HG02943 (cell line): ENCODE measurements at regions not wholly inside any gene's neighbourhood (a gene's known extent, or its start where the extent isn't known, plus 50 kb on each side); places are given as distances from the start of the nearest gene placed in this dataset.

ENCODE experiments used
- ATAC-seq: cut with Tn5 transposase; IDR thresholded peaks from one replicate; pipeline ENCODE4 v1.9.1; 2021; ENCODE audit warnings: mild to moderate bottlenecking, low read depth, moderate library complexity; ENCODE audit not compliant: unreplicated experiment

DNA sequence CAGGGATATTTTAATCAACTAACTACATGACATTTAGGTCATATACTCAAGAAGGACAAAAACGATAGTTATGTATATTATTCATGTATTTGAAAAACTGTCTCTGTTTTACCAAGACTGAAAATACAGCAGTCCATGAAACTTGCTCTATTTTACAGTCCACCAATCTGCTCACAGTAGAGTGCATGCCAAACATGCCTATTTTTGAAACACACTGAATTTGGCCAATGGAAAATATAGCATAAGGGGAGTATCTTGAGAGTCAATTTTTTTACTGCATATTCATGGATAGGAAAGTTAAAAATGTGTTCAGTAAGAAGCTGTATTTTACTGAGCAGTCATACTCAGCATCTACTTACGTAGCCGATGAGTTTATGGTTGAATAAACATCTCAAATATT, 621.2 kb upstream of the CHORDC1 start:
- ATAC-seq, result no peak

DNA sequence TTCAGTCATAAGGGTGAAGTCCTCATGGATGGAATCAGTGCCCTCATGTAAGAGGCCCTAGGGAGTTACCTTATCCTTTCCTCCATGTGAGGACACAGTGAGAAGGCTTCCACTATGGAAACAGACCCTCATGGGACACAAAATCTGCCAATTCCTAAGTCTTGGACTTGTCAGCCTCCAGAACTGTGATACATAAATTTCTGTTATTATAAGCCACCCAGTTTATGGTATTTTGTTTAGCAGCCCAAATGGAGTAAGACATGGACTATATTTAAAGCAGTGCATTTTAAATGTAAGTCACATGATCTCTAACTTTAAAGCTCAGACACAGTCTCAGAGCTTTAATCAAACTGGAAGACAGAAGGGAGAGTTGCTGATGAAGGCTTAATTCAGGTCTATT, 619.8 kb upstream of the CHORDC1 start:
- ATAC-seq, result no peak

DNA sequence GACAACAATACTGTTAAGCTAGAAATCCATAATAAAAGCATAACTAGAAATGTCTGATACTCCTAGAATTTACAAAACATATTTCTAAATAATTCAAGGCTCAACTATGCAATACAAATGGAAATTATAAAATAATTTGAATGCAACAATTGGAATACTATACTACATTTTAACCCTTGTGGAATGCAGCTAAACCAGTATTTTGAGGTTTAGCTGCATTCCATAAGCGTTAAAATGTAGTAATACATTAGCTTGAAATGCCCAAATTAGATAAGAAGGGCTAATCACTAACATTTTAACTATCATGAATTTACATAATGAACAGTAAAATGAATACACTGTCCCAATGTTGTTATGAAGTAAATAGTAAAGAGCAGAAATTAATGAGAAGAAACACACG, 617.2 kb upstream of the CHORDC1 start:
- ATAC-seq, result no peak

DNA sequence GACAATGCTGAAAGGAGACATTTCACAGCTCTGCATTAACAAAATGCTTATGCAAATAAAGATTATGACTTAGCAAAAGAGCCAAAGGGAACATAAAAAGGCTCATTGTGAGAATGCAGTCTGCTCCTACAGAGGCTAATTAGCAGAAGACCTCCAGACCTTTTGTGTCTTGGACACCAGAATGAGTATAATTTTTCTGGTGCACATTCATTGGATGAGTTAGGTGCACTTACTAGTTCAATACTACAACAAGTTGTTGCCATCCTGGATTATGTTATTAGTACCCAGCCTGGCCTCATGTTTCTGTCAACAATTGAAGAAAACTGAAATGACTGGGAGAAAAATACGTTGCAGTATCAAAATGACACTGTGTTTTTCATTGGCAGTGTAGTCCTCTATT, 613.2 kb upstream of the CHORDC1 start:
- ATAC-seq, result no peak

DNA sequence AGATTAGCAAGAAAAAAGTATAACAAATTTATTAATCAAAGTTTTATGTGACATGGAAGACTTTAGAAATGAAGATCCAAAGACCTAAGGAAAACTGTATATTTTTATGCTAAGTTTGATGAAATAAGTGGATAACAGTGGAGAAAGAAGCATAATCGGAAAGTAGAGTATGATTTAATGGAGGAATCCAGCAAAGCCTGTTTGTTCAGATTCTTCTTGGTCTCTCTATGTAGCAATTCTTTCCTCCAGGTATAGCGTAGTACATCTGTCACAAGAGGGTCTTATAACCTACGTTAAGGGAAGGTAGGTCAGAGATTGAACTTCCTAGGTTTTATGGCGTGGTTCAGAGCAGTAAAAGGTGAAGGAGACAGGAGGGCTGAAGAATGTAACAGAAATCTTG, 600.6 kb upstream of the CHORDC1 start:
- ATAC-seq, result no peak

DNA sequence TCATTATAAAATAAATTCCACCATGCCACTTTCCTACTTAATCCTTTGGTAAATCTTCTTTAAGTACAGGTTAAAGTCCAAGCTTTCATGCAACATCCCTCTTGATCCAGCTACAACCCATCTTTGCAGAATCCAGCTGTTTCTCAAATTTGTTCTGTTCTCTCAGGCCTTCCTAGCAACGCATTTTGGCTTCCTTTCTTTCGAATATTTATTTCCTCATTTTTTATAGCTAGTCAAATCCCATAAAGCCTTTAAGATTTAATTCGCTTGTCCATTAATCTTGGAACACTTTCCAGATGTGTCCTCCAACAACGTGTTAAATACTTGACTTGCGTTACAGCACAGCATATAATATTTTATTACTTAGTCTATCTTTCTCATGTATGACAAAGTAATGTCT, 600.1 kb upstream of the CHORDC1 start:
- no peak for ATAC-seq

DNA sequence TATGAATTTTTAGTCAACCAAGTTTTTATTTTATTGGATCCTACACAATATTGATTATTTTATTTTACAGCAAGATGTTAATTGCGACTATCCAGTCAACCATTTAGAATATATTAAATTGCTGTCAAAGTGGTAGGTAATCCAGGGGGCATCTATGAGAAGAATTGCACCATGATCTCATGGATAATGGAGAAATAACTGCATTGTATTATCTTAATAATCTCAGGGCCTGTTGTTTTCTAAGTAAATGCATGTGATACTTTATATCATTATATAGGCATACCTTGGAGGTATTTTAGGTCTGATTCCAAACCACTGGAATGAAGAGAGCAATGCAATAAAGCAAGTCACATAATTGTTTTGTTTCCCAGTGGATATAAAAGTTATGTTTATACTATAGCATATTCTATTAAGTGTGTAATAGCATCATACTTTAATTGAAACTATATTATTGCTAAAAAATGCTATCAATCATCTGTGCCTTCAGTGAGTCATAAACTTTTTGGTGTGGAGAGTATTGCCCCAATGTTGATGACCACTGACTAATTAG, 595.4 kb upstream of the CHORDC1 start:
- ATAC-seq, result no peak

DNA sequence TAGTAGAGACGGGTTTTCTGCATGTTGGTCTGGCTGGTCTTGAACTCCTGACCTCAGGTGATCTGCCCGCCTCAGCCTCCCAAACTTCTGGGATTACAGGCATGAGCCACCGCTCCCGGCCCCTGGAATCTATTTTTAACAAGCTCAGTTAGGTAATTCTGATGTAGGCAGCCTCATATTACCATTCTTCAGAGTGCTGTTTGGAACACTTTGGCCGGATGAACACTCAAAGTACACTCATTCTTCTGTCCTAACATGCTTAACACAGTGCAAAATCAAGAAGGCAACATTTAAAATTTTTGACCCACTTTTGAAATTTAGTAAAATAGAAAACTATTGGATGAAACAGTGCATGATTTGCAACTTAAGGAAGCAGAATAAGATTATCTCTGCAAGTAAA, 586.7 kb upstream of the CHORDC1 start:
- ATAC-seq, result no peak

DNA sequence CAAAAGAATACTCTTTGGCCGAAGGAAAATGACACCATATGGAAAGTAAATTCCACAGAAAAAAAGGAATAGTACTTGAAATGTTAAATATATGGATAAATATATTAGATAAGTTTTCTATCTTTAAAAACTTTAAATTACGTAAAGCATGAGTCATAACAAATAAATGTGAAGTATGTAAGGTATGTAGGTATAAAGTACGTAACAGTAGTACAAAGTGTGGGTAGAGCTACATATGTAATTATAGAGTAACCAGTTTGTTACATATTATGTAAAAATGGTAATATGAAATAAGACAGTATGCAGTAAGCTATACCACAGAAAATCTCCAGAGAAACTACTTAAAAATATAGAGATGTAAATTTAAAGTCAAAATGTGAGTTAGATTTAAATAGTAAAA, 582.3 kb upstream of the CHORDC1 start:
- ATAC-seq, result no peak

DNA sequence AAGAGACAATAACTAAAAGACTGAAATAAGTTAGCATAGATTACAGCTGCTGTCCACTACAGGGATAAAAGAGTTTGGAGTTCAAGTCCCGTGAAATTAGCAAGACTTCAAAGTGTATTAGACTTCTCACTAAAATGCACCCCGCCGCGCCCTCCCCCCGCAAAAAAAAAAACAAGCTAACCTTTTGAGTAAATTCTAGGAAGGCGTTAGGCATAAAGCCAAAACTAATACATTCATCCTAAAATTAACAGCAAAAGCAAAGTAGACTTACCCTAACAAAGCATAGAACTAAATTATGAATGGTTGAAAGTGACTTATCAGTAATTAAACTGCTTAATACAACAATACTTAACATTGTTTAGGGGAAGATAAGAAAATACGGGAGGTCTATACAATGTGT, 581.0 kb upstream of the CHORDC1 start:
- ATAC-seq, result no peak

DNA sequence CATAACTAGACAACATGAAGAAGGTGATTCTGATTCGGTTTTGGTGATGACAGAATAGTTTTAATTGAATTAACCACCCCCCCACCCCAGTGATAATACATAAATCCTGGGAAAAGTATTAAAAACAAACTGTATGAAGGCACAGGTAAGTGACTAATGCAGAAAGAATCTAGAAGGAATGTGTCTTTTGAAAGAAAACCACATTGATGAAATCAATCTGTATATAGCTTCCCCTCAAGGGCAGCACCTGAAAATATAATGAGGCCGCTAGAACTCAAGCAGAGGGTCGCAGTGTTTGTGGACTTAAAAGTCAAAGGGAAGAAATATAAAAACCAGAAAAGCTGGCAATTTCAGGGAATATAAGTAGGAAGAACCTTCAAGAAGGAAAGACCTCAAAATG, 580.5 kb upstream of the CHORDC1 start:
- no peak for ATAC-seq

DNA sequence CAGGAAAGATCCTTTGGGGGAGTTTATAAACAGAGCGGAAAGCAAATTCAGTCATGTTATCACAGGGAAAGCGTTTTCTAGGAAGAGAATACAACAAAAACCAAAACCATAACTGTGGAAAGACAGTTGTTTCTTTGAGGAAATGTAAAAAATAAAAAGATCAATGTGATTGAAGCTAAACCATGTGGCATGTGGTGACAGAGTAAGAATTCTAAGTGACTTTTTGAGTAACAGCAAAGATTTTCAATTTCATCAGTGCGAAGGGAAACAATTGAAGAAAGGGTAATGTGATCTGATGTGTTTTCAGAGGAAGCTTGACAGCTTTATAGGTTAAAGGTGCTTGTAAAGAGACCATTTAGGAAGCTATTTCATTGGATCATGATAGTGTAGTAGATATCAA, 575.9 kb upstream of the CHORDC1 start:
- no peak for ATAC-seq

DNA sequence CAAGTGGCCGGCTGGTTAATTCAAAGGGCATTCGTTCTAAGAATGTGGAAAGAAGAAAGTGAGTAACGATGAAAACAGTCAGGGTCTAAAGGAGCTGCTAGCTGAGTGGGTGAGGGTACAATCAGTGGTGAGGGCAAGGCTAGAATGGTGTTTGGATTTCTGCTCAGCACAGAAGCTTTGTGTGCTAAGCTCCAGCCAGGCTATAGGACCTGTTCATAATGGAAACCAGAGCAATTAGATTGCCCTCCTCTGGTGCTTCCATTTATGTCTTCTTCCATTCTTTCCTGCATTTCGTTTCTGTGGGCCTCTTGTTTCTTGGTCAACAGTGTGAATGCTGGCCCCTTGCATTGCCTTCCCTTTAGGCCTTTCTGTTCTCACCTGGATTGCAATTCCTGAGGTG, 572.9 kb upstream of the CHORDC1 start:
- no peak for ATAC-seq

DNA sequence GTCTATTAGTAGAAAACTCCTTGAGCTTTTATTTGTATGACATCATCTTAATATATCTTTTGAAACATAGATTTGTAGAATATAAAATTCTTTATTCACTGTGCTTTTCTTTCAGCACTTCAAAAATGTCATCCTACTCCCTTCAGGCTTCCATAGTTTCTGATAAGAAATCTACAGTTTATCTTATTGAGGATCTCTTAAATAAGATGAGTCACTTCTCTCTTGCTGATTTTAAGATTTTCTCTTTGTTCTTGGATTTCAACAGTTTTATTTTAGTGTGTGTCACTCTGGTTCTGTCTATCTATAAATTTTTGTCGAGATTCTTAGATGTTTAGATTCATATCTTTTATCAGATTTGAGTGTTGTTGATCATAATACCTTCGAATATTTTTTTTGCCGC, 566.1 kb upstream of the CHORDC1 start:
- ATAC-seq, result no peak

DNA sequence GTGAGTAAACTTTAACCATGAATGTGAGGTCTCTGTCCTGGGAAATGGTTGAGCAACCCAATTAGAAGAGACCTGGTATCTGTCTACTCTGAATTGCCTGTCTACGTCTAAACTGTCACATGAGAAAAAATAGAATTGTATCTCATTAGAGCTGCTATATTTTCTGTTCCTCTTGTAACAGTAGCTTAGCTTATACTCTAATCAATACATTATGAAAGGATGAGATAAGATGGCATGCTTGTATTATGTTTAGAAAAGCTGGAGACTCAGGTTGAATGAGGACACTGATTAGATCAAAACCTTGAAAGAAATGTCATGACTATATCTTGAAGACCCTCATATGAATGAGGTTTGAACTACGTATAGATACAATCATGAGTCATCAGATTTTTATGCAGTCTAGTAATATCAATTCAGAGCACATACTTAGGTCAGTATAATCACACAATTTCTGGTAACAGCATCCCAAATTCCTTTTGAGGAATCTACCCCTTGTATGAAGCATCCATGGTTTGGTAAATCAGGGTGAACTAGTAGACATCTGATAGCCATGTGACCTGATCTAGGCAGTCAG, 561.5 kb upstream of the CHORDC1 start:
- no peak for ATAC-seq

DNA sequence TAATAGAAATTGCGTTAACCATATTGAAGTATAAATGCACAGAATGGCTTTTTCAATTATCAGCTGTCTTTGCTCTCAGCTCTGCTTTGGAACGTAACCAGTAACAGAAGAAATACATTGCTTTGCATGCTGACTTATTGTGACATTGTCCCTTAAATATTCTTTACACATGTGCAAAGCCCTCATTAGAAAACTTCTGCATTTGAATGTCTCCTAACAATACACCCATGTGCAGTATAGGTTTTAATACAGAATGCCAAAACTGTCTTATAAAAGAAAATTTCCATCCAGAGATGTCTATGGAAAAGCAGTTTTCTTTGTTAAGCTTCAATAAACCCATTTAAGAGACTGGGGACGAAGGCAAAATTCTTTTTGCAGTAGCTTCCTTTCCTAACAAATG, 560.3 kb upstream of the CHORDC1 start:
- ATAC-seq, result no peak

DNA sequence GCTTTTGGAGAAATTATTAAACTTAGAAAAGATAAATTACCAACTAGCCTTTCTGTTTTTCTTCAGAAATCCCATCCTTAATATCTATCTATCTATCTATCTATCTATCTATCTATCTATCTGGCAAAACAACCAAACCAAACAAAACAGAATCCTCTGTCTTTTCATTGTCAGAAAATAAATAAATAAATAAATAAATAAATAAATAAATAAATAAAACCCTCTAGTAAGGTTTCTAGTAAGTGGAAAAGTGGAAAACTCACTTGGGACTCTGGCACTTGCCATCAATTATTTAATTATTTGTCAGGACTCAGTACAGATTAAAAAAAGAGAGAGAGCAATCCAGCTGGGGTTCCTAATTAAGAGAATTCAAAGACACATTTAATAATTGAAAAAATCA, 556.2 kb upstream of the CHORDC1 start:
- no peak for ATAC-seq

DNA sequence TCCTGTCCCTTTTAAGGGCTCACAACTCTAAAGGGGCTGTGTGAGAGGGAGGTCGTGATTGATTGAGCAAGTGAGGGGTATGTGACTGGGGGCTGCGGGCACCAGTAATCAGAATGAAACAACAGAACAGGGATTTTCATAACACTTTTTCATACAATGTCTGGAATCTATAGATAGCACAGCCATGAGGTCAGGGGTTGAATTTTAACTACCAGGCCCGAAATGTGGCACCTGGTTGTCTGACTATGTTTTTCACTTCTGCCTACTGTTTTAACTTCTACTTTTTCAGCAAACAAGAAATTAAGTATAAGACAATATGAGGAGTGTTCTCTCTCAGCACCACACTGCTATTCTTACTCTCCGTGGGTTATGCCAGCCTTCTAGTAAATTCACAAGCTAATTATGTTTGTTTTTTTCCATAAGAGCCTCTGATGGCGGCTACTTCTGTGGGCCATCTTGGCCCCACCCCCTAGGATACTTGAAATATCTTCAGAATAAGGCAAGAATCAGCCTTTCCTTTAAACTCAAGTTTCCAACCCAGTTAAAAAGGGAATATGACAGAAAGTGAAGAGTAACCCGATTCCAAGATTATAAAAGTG, 552.8 kb upstream of the CHORDC1 start:
- peak; percentile 87 for ATAC-seq

DNA sequence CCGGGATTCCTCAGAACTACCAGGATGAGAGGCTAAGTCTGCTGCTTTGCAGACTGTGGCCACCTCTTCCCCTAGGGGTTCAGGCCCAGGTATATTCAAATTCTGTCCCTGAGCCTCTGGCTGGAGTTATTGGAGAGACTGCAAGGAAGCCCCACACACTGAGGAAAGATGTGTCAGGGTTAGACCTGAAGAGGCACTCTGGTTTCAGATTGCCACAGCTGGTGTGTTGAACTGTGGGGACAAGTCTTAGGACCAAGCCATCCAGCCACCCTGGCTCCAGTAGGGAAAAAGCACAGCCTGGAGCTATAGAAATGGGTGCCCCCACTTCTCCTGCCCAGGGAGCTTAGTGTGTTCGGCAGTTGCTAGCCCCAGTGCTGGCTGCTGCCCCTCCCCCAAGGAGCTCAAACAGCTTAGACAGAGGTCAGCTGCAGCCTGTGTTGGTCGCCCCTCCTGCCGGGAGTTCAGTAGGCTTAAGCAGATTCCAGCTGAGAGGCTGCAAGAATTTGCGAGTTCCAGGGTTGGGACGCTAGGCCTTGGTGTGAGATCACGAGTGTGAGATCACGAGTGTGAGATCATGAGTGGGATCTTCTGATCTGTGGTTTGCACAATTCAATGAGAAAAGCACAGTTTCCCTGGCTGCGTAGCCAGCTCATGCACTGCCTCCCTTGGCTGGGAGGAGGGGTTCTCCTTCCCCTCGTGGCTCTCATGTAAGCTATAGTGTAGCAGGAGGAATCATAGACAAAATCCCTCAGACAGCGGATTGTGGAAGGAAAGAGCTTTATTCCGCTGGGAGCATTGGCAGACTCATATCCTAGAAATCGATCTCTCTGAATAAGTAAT, 552.1 kb upstream of the CHORDC1 start:
- no peak for ATAC-seq

DNA sequence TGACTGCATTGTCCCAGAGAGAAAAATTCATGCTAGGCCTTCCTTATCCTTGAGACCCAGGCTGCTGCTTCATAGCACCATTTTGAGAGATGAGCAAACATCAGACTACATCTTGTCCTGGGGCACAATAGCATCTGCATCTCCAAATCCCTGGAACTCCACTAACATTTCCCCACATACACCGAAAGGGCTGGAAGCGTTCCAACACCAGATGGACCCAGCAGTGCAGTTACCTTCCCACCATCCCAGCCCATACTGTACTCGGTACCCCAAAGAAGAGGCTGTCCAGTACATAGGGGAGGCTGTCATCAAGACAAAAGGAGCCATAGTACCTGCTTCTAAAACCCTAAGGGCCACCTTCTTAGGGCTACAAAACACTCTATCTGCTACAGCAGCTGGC, 547.2 kb upstream of the CHORDC1 start:
- no peak for ATAC-seq

DNA sequence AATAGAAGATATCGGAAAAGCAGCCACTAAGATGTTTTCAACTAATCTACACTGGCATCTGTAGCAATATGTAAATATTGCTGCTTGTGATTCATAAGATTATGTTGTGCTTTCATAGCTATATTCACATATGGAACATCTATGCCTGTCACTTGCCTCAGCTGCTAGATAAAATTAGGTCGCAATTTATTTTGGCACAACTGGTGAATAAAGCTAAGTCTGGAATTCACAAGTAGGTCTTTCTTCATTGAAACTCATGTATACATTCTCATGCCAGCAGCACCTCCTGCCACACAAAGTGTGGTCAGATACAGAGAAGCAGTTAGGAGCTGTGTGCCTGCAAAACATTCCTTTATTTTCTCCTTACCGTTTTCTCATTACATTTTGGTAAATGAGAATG, 543.3 kb upstream of the CHORDC1 start:
- no peak for ATAC-seq

DNA sequence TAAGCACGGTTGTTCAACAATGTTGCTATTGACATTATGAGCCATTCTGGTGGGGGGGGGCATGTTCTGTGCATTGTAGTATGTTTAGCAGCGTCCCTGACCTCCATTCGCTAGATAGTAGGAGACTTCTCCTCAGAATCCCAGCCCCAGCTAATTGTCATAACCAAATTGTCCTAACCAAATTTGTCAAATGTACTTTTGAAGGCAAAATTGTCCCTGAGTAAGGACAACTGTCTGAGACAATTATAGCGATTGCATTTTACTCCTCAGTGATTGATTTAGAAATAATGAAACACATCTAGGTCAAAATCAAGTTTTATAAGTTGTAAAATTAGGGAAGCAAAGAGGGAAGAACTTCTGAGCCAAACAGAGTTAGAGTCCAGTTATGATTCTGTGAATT, 541.8 kb upstream of the CHORDC1 start:
- ATAC-seq, result no peak
